HCT116 (cell line): ENCODE measurements at regions not wholly inside any gene's neighbourhood (a gene's known extent, or its start where the extent isn't known, plus 50 kb on each side); places are given as distances from the start of the nearest gene placed in this dataset.

ENCODE experiments used
- CEBPB ChIP-seq: IDR thresholded peaks from 2 replicates; pipeline ENCODE4 v1.6.1; 2012; ENCODE audit warnings: low read depth
- CTCF ChIP-seq, 3 experiments: fragments of 200-600 bp in 1 of 3; sonication (generic) in 1 of 3; IDR thresholded peaks in 2 of 3; conservative IDR thresholded peaks in 1 of 3; 2 replicates each; pipeline ENCODE4 v1.5.1; 2012 to 2017; ENCODE audit warnings: low read depth in 2 of 3, low read length in 2 of 3, antibody characterized with exemption in 1 of 3, borderline replicate concordance in 1 of 3, control low read depth in 1 of 3, mild to moderate bottlenecking in 1 of 3, mixed read lengths in 1 of 3, mixed run types in 1 of 3, moderate library complexity in 1 of 3; ENCODE audit not compliant: insufficient read depth in 1 of 3
- EZH2 ChIP-seq: fragments of 200-600 bp; sonication (generic); IDR thresholded peaks from 2 replicates; pipeline ENCODE4 v1.6.1; 2017; ENCODE audit warnings: antibody characterized with exemption, mixed run types
- FOSL1 ChIP-seq: IDR thresholded peaks from 2 replicates; pipeline ENCODE4 v1.6.1; 2012; ENCODE audit warnings: low read depth
- MAX ChIP-seq: IDR thresholded peaks from 2 replicates; pipeline ENCODE4 v1.6.1; 2012
- POLR2A ChIP-seq: IDR thresholded peaks from 2 replicates; pipeline ENCODE4 v1.7.0; 2011; ENCODE audit warnings: borderline replicate concordance; ENCODE audit not compliant: insufficient read depth, insufficient read length; ENCODE audit errors: extremely low read depth
- POLR2AphosphoS5 ChIP-seq: IDR thresholded peaks from 2 replicates; pipeline ENCODE4 v1.6.1; 2011; ENCODE audit warnings: mild to moderate bottlenecking, low read depth, low read length, moderate library complexity
- SIN3A ChIP-seq: IDR thresholded peaks from 2 replicates; pipeline ENCODE4 v1.6.1; 2012; ENCODE audit warnings: low read depth
- SP1 ChIP-seq: IDR thresholded peaks from 2 replicates; pipeline ENCODE4 v1.6.1; 2012; ENCODE audit warnings: low read depth
- YY1 ChIP-seq: IDR thresholded peaks from 2 replicates; pipeline ENCODE4 v1.6.1; 2011; ENCODE audit warnings: low read length, low read depth, moderate library complexity, mild to moderate bottlenecking; ENCODE audit not compliant: insufficient replicate concordance; ENCODE audit errors: extremely low read depth
- TF ChIP-seq, protein P1 (sequence below): IDR thresholded peaks from 2 replicates; pipeline ENCODE4 v1.6.1; 2012; ENCODE audit warnings: low read depth
- TF ChIP-seq, protein P2 (sequence below): IDR thresholded peaks from 2 replicates; pipeline ENCODE4 v1.6.1; 2011; ENCODE audit warnings: mild to moderate bottlenecking, low read length, moderate library complexity; ENCODE audit not compliant: insufficient replicate concordance; ENCODE audit errors: extremely low read depth
- TF ChIP-seq, protein P3 (sequence below): IDR thresholded peaks from 2 replicates; pipeline ENCODE4 v1.6.1; 2012

GRCh38 chr2:156004459-156004858, 328.1 kb downstream of the NR4A2 start:
- TF ChIP-seq EZH2 (no peak), CTCF (IDR thresholded peaks at IDR 0.05 in 2 of 3, conservative IDR thresholded peaks at IDR 0.05 in 1 of 3; ENCODE audit: borderline replicate concordance in 1 of 3, insufficient read depth in 1 of 3, low read depth in 2 of 3, low read length in 2 of 3) (no peak), MAX (no peak), POLR2A (no peak), FOSL1 (no peak), SP1 (no peak), SIN3A (no peak), POLR2AphosphoS5 (no peak), YY1 (no peak), CEBPB (no peak)
- TF ChIP-seq, protein P1, sequence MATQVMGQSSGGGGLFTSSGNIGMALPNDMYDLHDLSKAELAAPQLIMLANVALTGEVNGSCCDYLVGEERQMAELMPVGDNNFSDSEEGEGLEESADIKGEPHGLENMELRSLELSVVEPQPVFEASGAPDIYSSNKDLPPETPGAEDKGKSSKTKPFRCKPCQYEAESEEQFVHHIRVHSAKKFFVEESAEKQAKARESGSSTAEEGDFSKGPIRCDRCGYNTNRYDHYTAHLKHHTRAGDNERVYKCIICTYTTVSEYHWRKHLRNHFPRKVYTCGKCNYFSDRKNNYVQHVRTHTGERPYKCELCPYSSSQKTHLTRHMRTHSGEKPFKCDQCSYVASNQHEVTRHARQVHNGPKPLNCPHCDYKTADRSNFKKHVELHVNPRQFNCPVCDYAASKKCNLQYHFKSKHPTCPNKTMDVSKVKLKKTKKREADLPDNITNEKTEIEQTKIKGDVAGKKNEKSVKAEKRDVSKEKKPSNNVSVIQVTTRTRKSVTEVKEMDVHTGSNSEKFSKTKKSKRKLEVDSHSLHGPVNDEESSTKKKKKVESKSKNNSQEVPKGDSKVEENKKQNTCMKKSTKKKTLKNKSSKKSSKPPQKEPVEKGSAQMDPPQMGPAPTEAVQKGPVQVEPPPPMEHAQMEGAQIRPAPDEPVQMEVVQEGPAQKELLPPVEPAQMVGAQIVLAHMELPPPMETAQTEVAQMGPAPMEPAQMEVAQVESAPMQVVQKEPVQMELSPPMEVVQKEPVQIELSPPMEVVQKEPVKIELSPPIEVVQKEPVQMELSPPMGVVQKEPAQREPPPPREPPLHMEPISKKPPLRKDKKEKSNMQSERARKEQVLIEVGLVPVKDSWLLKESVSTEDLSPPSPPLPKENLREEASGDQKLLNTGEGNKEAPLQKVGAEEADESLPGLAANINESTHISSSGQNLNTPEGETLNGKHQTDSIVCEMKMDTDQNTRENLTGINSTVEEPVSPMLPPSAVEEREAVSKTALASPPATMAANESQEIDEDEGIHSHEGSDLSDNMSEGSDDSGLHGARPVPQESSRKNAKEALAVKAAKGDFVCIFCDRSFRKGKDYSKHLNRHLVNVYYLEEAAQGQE, result no peak
- TF ChIP-seq, protein P2, sequence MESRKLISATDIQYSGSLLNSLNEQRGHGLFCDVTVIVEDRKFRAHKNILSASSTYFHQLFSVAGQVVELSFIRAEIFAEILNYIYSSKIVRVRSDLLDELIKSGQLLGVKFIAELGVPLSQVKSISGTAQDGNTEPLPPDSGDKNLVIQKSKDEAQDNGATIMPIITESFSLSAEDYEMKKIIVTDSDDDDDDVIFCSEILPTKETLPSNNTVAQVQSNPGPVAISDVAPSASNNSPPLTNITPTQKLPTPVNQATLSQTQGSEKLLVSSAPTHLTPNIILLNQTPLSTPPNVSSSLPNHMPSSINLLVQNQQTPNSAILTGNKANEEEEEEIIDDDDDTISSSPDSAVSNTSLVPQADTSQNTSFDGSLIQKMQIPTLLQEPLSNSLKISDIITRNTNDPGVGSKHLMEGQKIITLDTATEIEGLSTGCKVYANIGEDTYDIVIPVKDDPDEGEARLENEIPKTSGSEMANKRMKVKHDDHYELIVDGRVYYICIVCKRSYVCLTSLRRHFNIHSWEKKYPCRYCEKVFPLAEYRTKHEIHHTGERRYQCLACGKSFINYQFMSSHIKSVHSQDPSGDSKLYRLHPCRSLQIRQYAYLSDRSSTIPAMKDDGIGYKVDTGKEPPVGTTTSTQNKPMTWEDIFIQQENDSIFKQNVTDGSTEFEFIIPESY, result no peak
- TF ChIP-seq, protein P3, sequence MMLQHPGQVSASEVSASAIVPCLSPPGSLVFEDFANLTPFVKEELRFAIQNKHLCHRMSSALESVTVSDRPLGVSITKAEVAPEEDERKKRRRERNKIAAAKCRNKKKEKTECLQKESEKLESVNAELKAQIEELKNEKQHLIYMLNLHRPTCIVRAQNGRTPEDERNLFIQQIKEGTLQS, result no peak
